GM15510 (cell line): ENCODE measurements at regions not wholly inside any gene's neighbourhood (a gene's known extent, or its start where the extent isn't known, plus 50 kb on each side); places are given as distances from the start of the nearest gene placed in this dataset.

Experiments used
- POLR2A ChIP-seq: IDR thresholded peaks from 3 replicates; pipeline ENCODE4 v1.6.1; 2011; ENCODE audit warnings: borderline replicate concordance; ENCODE audit not compliant: insufficient read length; ENCODE audit errors: extremely low read depth

DNA sequence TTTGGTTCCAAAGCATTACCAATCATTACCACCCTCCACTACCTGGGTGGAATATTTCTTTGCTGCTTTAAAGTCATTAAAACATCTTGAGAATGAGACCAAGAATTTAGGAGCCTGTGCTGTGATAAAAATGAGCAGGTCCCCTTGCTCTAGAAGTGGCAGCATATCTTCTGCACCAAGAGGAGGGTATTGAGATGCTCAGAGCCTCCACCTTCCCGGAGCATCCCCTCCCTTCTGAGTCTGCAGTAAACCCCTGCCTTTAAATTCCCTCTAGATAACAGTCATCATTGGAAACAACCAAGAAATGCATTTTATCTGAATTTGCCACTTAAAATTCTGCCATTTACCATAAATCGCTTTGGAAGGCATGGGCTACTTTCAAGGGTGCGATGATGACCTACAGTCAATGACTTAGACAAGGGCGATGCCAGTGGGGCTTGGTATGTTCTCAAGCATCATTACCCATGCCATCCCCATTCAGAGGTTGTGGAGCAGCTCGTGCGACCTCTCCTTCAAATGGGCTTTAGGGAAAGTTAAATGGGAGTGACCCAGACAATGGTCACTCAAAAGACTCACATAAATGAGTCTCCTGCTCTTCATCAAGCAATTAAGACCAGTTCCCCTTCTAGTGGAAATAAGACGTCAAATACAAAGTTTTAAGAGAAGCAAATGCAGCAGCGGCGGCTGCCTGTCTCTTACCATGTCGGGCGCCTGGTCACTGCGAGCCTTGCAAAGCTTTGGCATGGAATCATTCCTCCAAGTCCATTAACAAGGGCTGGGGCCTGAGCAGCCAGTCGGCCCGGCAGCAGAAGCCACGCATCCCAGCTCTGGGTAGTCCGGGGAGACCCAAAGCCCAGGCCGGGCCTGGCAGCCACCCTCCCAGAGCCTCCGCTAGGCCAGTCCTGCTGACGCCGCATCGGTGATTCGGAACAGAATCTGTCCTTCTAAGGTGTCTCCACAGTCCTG is 334.5 kb downstream of the TMEM121 start:
- TF ChIP-seq POLR2A: peak; percentile 69

DNA sequence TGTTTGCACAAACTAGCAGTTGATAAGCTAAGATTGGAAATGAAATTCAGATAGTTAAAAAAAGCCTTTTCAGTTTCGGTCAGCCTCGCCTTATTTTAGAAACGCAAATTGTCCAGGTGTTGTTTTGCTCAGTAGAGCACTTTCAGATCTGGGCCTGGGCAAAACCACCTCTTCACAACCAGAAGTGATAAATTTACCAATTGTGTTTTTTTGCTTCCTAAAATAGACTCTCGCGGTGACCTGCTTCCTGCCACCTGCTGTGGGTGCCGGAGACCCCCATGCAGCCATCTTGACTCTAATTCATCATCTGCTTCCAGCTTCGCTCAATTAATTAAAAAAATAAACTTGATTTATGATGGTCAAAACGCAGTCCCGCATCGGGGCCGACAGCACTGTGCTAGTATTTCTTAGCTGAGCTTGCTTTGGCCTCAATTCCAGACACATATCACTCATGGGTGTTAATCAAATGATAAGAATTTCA is 335.6 kb downstream of the TMEM121 start:
- TF ChIP-seq POLR2A: peak; percentile 58

DNA sequence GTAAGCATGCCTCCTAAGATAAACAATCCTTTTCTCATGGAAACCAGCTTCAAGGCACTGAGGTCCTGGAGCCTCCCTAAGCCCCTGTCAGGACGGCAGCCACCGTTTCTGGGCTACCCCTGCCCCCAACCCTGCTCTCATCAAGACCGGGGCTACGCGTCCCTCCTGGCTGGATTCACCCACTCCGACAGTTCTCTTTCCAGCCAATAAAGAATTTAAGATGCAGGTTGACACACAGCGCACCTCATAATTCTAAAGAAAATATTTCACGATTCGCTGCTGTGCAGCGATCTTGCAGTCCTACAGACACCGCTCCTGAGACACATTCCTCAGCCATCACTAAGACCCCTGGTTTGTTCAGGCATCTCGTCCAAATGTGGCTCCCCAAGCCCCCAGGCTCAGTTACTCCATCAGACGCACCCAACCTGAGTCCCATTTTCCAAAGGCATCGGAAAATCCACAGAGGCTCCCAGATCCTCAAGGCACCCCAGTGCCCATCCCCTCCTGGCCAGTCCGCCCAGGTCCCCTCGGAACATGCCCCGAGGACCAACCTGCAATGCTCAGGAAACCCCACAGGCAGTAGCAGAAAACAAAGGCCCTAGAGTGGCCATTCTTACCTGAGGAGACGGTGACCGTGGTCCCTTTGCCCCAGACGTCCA is 336.3 kb downstream of the TMEM121 start:
- TF ChIP-seq POLR2A: peak; percentile 43

DNA sequence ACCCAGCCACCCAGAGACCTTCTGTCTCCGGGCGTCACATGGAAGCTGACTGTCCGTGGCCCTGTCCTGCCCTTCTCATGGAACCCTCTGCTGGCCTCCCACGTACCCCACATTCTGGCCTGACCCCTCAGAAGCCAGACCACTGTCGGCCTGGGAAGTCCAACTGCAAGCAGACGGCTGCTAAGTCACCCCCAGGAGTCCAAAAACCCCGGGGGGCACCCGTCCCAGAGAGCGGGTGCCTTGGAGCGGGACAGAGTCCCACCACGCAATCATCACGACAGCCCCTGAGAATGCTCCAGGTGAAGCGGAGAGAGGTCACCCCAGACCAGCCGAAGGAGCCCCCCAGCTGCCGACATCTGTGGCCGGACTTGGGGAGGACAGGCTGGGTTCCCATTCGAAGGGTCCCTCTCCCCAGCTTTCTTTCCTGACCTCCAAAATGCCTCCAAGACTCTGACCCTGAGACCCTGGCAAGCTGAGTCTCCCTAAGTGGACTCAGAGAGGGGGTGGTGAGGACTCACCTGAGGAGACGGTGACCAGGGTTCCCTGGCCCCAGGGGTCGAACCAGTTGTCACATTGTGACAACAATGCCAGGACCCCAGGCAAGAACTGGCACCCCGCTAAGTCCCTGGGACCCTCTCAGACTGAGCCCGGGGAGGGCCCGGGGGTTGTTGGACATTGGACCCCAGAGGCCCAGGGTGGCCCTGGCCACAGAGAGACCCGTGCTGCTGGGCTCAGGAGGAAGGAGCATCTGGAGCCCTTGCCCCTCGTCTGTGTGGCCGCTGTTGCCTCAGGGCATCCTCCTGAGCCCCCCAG is 337.1 kb downstream of the TMEM121 start:
- peak; percentile 30 for TF ChIP-seq POLR2A

DNA sequence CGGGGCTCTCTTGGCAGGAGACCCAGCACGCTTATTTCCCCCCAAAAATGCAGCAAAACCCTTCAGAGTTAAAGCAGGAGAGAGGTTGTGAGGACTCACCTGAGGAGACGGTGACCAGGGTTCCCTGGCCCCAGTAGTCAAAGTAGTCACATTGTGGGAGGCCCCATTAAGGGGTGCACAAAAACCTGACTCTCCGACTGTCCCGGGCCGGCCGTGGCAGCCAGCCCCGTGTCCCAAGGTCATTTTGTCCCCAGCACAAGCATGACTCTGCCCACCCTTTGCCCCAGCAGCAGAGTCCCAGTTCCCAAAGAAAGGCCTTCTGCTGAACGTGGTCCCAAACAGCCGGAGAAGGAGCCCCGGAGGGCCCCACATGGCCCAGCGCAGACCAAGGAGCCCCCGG is 337.7 kb downstream of the TMEM121 start:
- no peak for TF ChIP-seq POLR2A

DNA sequence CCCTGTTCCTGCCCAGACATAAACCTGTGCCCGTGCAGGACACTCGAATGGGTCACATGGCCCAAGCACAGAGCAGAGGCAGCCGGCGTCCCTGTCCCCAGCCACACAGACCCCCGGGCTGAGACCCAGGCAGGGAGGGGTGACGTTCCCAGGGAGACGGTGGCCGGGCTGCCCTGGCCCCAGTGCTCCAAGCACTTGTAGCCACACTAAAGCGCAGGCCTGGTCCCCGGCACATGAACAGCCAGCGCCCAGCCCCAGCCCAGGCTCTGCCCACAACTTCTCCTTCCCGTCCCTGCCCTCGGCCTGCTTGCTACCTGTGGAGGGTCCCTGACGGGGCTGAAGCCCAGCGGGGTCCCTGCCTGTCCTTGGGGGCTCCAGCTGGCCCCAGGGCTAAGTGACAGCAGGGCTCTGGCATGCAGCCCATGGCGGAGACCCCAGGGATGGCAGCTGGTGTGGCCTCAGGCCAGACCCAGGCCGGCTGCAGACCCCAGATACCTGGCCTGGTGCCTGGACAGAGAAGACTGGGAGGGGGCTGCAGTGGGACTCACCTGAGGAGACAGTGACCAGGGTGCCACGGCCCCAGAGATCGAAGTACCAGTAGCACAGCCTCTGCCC is 338.4 kb downstream of the TMEM121 start:
- no peak for TF ChIP-seq POLR2A

DNA sequence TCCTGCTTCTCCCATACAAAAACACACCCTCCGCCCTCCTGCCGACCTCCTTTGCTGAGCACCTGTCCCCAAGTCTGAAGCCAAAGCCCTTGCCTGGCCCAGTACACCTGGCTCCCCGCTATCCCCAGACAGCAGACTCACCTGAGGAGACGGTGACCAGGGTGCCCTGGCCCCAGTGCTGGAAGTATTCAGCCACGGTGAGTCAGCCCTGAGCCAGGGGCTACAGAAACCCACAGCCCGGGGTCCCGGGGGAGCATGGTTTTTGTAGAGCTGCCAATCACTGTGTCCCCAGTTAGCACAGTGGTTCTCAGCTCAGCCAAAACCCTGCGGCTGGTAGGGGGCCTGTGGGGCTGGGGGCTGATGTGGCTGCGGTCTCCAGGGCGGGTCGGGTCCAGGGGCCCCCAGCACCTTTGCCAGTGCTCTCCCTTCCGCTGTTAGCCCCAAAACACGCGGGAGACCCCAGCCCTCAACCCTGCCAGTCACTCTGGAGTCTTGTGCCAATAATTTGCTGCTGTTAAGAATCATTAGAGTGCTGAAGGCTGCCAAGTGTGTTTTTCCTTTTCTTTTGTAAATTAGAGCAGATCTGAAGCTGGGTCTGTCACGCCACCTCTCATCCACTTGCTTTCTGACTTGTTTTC is 339.0 kb downstream of the TMEM121 start:
- no peak for TF ChIP-seq POLR2A

DNA sequence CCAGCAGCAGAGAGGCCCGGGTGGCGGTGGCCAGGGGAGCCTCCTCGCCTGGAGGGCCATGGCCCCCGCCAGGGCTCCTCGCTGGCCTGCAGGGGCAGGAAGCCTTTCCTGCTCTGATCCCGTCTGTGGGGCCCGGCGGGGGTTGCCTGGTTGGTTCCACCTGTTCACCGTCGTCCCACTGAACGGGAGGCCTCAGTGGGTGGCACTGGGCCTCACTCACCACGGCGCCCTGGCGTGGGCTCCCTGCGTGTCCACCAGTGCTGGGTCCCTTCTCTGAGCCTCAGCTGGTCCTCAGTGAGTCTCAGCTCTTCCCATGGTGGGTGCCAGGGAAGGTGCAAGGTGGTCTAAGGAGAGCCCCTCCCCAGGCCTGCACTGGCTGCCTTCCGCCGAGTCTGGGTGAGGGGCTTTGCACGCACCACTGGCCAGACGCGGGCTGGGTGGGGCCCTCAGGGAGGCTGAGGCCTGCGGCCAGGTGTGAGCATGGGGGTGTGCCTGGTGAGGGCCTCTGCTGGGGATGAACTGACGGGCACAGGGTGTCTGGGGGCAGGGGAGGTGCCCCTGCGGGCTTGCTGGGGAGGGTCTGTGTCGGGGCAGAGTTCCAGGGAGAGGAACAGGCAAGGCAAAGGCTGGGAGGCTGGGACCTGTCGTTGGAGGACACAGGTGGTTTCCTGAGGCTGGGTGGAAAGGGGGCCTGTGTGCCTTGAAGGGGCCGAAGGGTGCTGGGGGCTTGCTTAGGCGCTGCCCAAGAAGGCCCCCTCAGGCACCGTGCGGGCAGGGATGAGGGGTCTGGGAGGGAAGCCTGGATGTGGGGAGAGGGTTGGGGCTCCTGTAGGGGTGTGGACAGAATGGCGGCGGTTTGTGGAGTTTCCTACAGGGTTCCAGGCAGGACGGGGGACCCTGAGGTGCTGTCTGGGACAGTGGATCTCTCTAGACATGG is 339.8 kb downstream of the TMEM121 start:
- no peak for TF ChIP-seq POLR2A

DNA sequence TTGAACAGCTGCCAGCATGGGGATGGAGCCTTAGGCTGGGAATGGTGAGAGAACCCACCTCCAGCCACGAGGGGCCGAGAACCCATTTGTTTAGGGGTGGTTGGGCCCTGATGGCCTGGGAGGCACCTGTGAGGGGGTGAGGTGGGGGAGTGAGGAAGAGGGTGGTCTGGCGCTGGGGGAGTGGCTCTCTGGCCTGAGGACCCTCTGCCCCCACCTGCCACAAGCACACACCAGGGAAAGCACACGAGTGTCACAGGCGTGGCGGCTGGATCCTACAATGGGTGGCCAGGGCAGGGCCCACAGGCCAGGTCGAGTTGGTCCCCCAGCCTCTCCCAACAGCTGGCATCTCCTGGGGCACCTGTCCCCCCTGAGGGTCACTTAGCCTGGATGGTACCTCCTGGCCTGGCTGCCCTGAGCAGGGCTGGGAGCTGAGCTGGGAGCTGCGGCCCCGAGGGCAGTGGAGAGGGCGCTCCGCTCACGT is 340.5 kb downstream of the TMEM121 start:
- TF ChIP-seq POLR2A: no peak

DNA sequence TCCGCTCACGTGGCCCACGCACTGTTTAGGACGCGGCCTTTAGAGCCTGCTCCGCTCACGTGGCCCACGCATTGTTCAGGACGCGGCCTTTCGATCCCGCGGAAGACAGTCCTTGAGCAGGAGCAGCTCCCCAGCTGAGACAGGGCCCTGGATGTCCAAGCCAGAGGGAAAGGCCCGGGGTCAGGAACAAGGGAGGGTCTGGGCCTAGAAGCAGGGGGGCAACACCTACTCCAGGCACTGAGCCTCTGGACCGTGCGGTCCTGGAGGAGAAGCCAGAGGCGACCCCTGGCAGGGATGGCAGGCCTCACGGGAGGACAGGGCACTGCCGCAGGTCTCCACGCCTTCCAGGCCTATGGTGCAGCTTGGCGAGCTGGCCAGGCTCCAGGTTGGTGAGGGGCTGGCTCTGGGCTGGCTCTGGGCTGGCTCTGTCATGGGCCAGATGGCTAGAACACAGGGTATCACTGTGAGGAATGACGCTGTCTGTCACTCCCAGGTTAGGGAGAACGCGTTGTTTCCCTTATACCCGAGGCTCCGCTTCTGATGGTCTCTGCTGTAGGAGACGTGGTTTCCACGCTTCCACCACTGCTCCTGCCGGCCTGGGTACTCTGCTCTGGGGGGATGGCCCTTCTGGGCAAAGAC is 341.7 kb downstream of the TMEM121 start:
- TF ChIP-seq POLR2A: no peak

DNA sequence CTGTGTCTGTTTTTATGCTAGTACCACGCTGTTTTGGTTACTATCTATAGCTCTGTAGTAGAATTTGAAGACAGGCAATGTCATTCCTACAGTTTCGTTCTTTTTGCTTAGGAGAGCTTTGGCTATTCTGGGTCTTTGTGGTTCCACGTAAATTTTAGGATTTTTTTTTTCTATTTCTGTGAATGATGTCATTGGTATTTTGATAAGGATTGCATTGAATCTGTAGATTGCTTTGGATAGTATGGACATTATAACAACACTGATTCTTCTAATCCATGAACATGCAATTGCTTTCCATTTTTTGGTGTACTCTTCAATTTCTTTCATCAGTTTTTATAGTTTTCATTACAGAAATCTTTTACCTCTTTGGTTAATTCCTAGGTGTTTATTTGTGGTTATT is 345.2 kb downstream of the TMEM121 start:
- TF ChIP-seq POLR2A: no peak

DNA sequence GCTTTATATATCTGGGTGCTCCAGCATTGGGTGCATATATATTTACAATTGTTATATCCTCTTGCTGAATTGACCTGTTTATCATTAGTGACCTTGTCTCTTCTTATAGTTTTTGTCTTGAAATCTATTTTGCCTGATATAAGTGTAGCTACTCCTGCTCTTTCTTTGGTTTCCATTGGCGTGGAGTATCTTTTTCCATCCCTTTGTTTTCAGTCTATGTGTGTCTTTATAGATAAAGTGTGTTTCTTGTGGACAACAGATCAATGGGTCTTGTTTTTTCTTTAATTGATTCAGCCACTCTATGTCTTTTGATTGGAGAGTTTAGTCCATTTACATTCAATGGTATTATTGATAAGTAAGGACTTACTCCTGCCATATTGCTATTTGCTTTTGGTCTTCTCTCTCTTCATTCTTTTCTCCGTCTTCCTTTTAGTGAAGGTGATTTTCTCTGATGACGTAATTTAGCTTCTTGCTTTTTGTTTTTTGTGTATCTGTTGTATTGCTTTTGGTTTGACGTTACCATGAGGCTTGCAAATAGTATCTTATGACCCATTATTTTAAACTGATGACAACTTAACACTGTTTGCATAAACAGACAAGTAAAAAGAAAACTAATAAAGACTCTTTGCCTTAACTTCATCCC is 347.6 kb downstream of the TMEM121 start:
- no peak for TF ChIP-seq POLR2A
